GM19043 (cell line): ENCODE measurements at regions not wholly inside any gene's neighbourhood (a gene's known extent, or its start where the extent isn't known, plus 50 kb on each side); places are given as distances from the start of the nearest gene placed in this dataset.
"Not testable (repeated sequence)": the region's sequence is repeated elsewhere in the genome, so short reads cannot be mapped to it uniquely, and the experiment has no call there.

Source experiments
- ATAC-seq: cut with Tn5 transposase; IDR thresholded peaks from one replicate; pipeline ENCODE4 v1.9.1; 2021; ENCODE audit warnings: low read depth; ENCODE audit not compliant: unreplicated experiment

DNA sequence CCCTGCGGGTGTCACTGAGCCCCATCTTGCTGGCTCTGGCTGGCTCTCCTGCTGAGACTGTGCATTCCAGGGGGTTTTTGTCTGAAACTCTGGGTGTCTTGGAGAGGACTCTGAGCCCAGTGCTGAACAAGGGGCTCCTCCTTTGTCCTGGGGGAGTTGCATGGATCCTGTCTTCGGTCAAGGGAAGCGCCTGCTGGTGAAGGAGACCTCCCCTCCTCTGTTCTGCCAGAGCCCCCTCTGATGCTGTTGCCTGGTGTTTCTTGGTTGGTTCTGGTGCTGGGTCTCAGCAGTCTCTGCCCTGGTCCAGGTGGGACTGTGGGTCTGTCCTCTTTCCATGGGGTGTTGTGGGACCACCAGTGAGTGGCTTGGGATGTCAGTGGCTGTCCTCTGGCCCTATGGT lies 380.9 kb downstream of the TMEM121 start:
- ATAC-seq, result no peak

DNA sequence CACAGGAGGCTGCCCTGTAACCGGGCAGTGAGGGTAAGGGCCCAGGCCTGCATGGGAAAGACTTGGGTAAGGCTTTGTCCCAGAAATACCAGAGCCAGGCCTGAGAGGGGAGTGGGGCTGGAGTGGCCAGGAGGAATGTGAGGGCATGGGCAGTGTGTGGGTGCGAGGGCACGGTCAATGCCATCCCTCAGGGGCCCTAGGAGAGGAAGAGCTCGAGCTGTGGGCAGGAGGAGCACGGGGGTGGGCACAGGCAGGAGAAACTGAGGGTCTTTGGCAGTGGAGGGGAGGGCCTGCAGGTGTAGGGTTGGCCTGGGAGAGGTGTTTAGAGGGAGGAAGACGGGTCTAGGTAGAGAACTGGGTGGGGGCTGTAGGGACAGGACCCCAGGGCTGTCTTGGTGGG lies 381.6 kb downstream of the TMEM121 start:
- no peak for ATAC-seq

DNA sequence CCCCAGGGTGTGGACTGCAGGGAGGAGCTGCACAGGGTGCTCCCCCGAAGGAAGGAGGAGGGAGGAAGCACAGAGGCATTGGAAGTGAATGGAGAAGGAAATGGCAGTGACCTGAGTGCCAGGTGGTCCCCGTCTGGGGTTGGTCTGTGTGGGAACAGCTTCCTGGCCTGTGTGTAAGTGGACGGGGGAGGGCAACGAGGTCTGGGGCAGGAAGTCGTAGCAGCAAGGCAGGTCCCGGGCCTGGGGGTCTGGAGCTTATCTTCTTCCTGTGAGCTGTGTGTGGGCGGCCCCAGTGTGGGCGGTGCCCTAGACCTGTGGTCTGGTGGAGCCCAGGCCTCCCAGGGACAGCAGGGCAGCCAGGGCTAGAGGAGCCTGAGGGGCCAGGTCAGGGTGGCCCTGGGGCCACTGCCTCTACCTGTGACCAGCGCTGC lies 382.1 kb downstream of the TMEM121 start:
- no peak for ATAC-seq

DNA sequence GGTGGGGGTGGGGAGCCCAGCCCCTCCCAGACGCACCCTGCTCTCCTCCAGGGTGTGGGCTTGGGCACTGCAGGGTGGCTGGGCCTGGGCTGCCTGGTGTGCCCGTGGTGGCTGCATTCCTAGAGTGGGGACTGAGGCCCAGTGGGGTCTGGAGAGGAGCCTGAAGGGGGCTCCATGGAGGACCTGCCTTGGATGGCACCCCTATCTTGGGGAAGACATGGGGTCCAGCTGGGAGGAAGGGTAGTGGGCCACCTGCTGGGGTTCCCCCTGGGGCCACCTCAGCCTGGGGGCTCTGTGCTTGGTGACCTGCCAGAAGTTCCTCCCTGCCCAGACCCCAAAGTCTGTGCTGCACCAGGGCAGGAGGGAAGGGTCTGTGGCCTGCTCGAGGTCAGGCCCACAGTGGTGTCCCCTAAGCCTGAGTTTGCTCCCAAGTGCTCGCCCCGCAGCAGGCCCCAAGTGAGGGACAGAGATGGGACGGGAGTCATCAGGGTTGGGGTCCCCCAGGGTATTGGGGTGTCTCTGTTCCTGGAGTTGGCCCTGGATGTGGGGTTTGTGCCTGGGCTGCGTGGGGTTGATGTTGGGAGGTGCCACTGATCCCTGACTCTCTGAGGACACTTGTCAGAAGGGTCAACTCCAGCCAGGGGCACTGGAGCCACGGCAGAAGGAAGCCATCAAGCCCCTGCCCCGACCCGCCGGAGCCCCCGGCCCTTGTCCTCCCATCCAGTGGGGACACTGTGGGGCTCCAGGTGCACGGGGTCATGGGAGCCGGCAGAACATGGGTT lies 382.9 kb downstream of the TMEM121 start:
- no peak for ATAC-seq

DNA sequence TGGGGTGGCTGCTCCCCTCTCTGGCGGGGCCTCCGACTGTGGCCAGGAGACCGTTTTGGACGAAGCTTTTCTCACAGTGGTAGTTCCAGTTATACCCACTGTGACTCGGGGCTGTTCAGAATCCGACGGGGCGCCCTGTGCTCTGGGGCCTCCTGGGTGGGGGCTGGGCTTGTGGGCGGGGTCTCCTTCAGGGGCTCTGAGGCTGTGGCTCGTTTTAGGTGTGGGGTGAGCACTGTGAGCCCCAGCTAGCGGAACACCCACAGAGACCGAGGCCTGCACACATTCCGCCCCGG lies 383.4 kb downstream of the TMEM121 start:
- not testable (repeated sequence) for ATAC-seq

DNA sequence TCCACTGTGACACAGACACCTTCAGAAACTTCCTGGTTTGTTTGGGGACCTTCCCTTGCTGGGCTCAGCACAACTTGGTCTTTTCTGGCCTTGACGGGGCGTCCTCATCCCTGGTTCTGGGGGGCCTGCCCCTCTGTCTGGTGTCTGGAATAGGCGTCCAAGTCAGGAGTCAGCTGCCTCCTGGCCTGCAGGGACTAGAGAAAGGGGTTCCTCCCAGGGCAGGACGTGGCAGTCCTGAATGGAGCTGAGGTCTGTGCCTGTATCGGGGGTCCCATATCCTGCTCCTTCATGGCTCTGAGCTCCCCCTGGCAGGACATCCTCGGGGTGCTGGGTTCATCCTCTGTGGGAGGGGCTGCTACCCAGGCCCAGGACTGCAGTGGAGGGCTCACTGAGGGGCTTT lies 384.0 kb downstream of the TMEM121 start:
- ATAC-seq, result no peak

DNA sequence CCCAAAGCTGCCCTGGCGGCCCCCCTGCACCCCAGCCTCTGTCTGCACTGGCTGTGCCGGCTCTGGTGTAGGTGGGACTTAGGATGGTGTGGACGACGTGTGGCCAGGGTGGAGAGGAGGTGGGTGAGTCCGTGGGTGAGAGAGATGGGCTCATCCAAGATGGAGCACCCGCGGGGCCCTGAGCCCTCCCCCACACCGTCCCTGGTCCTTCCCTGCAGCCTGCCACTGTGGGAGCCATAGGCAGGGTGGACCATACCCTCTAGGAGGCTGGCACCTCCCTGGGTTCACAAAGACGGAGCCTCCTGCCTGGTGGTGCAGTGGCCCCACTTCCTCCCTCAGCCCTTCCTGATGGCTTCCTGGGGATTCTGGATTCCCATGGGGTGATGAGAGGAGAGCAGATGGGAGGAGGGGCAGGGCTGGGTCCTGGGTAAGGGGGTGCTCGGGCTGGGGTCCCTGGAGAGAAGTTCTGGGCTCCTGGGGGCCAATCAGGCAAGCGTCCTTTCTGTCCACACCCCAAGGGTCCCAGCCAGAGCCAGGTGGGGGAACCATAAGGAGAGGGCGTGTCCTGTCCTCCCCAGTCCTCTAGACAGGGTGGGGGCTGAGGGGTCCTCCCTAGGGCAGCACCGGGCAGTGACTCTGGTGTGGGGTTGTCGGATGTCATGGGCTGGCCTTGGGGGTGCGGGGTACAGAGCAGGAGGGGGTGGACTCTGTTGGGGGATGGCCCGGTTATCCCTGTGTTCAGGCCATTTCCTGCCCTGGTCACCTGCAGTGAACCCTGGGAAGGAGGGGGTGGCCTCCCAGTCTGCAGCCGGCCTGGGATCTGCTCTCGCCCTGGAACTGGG lies 384.8 kb downstream of the TMEM121 start:
- no peak for ATAC-seq

DNA sequence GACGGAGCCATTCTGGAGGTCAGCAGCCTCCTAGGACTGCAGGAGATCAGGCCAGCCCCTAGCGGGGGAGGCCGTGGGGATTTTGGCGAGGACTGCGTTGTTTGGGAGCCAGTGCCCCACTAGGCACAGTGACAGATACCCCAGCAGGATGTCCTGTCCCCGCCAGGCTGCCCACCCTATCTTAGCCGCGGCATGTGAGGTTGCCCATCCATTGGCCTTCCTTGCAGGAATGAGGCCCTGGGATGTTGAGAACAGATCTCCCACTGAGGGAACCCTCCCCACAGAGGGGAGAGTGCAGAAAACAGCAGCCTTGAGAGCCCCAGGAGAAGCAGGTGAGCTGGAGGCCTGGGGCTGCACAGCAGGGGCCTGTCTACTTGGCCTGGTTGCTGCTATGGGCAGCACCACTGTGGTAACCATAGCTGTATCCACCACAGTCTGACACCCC lies 385.5 kb downstream of the TMEM121 start:
- not testable (repeated sequence) for ATAC-seq

DNA sequence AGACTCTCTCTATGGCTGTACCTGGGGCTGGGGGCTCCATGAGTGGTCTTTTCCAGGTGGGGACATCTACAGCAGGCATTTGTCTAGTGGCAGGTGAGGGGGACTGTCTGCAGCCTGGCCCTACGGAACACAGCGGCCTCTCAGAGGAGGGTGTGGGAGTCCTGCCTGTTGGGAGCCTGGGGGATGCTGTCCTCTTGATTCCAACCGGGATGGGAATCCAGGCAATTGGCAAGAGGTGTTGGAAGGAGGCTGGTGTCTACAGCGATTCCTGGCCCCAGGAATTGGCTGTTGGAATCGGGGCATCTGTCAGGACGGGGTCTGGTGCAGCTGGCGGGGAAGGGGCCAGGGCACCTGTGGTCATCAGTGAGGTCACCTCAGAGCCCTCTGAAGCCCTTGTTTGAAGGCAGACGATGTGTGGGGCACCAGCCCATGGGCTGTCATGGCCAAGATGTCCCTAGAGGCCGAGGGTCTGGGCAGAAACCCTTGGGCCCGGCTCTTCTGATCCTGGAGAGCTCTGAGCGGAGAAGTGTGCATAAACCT lies 386.3 kb downstream of the TMEM121 start:
- no peak for ATAC-seq

DNA sequence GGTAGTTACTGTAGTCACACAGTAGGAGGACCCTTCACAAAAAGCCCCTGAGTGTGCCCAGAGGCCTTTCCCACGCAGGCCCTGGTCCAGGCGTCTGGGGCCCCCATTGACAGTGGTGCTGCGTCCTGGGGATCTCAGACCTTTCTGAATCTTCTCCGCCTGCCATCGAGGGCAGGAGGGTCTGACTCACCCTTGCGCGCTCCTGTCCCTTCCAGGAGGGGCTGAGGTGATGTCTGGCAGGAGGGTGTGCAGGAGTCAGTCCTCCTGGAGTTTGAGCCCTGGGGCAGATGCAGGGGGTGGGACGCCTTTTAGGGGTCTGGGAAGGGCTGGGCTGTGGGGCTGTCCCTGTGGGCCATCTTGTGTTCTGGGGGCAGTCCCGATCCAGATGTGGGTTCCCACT lies 386.8 kb downstream of the TMEM121 start:
- no peak for ATAC-seq

DNA sequence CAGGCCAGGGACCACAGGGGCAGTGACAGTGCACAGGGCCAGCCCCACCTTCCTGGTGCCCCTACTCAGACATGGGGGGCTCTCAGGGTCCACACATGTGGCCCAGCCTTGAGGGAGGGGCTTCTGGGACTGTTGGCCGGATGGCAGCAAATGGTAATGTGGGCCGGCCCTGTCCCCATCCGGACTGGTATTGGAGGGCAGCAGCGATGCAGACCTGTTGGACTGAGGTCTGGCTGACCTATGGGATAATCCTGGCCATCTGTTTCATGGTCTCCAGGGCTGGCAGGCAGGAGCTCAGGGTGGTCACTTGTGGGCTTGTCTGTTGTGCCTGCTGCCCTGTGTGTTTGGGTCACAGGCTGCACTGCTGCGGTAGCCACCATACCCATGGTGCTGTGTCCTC lies 387.5 kb downstream of the TMEM121 start:
- ATAC-seq, result no peak

DNA sequence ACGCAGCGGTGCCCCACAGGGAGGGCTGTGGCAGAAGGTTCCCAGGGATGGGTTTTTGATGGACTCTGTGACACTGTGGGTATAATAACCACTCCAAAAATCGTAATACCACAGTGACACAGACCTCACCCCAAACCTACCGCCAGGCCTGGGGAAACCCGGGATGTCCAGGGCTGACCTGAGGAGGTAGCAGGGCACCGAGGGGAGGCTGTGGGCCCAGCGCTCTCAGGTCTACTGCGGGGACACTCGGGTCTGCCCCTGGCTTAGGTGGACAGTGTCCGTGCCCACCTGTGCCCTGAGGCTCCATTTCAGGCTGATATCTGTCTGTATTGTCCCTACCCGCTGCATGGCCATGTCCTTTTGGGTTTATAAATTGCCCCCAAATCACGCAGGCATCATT lies 387.9 kb downstream of the TMEM121 start:
- not testable (repeated sequence) for ATAC-seq

DNA sequence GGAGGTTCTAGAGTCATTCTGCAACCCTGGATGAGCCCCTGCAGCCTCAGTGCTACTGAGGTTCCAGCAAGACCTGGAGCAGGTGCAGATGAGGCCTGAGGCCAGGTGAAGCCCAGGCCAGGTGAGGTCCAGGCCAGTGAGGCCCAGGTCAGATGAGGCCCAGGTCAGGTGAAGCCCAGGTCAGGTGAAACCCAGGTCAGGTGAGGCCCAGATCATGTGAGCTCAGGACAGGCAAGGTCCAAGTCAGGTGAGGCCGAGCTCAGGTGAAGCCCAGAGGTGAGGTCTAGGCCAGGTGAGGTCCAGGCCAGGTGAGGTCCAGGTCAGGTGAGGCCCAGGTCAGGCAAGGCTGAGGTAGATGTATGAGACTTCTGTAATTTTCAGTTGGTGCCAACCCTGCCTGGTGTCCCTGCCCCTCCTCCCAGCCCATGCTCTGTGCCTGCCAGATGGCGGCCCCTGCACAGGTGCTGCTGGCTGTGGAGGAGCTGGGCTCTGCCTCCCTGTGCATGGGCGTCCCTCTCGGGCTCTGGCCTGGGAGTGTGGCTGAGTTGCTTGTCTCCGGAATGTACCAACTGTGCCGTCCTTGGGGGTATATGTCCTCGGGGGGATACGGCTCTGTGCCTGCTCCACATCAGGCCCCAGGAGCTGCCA lies 388.5 kb downstream of the TMEM121 start:
- no peak for ATAC-seq

DNA sequence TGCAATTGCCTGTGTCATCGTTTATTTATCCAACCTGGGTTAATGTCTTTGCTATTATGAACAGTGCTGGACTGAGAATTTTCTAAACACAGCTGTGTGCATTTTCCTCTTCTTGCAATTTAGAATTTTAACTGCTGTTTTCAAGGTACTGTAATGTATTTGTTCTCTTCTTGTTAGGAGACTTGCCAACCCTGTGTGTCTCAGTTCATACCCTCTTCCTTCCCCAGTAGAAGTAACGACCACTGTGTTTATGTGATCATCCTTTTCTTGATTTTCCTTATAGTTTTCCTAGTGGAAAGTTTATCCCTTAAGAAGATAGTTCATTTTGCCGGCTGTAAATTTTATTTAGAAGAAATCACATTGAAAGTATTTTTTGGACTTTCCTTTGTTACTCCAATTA lies 389.2 kb downstream of the TMEM121 start:
- not testable (repeated sequence) for ATAC-seq

DNA sequence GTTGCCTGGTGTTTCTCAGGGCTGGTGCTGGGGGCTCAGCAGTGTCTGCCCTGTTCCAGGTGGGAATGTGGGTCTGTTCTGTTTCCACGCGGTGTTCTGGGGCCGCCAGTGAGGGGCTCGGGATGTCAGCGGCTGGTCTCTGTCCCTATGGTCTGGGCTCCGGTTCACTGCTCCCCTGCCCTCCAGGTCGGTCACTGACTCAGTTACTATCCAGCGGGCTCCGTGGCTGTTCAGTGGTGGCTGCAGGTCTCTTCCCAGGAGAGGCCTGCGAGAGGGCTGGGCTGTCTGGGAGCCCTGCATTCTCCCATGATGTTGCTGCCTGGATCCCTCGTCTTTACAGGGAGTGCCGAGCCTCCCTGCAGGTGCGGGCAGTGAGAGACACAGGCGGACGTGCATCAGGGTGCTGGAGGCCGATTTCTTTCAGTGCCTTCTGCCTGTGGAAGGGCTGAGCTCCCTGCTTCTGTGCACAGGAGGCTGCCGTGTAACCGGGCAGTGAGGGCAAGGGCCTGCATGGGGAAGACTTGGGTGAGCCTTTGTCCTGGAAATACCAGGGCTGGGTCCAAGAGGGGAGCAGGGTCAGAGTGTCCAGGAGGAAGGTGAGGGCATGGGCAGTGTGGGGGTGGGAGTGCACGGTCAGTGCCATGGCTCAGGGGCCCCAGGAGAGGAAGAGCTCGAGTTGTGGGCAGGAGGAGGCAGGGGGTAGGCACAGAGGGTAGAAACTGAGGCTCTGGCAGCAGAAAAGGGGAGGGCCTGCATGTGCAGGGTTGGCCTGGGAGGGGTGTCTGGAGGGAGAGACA lies 391.0 kb downstream of the TMEM121 start:
- ATAC-seq, result not testable (repeated sequence)

DNA sequence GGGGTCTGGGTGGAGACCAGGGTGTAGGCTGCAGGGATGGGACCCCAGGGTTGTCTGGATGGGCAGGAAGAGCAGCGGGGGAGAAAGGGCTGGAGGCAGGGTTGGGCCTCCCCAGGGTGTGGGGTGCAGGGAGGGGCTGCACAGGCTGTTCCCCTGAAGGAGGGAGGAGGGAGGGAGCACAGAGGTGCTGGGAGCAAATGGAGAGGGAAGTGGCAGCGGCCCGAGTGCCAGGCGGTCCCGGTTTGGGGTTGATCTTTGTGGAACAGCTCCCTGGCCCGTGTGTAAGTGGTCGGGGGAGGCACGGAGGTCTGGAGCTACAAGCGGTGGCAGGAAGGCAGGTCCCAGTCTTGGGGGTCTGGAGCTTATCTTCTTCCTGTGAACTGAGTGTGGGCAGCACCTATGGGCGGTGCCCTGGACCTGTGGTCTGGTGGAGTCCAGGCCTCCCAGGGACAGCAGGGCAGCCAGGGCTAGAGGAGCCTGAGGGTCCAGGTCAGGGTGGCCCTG lies 391.6 kb downstream of the TMEM121 start:
- no peak for ATAC-seq

DNA sequence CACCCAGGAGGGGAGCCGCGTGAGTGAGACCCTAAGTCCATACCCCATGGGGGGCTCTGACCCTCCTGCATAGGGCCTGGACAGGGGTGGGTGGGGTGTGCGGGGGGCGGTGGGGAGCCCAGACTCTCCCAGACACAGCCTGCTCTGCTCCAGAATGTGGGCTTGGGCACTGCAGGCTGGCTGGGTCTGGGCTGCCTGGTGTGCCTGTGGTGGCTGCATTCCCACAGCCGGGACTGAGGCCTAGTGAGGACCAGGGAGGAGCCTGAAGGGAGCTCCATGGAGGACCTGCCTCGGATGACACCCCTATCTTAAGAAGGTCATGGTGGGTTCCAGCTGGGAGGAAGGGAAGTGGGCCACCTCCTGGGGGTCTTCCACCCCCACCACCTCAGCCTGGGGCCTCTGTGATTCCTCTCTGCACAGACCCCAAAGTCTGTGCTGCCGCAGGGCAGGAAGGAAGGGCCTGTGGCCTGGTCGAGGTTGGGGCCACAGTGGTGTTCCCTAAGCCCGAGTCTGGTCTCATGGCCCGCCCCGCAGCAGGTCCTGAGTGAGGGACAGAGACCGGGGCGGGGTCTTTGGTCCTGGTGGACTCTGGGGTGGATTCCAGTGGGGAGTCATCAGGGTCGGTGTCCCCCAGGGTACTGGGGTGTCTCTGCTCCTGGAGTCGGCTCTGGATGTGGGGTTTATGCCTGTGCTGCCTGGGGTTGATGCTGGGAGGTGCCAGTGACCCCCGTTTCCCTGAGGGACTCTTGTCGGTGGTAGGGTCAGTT lies 392.3 kb downstream of the TMEM121 start:
- no peak for ATAC-seq

DNA sequence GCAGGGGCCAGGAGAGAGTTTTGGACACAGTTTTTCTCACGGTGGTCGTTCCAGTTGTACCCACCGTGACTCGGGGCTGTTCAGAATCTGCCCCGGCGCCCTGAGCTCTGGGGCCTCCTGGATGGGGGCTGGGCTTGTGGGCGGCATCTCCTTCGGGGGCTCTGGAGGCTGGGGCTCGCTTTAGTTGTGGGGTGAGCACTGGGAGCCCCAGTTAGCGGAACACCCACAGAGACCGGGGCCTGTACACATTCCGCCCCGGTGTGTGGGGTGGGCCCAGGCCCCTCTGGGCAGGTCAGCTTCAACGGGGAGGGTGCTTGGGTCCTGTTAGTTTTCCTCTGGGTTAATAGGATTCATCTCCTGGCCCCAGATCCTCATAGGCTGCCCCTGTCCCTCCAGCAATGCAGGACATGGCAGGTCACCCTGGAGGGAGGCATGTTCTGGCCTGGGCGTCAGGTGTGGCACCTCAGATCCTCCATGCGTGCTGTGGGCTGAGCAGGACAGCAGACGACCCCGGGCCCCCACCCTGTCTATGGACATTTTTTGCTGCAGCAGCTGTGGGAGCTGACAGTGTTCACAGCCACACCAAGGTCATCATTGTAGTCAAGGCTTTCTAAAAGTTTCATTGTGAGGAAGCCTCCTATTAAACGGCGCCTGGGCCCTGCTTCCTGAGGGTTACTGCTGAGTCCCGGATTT lies 393.2 kb downstream of the TMEM121 start:
- ATAC-seq, result no peak

DNA sequence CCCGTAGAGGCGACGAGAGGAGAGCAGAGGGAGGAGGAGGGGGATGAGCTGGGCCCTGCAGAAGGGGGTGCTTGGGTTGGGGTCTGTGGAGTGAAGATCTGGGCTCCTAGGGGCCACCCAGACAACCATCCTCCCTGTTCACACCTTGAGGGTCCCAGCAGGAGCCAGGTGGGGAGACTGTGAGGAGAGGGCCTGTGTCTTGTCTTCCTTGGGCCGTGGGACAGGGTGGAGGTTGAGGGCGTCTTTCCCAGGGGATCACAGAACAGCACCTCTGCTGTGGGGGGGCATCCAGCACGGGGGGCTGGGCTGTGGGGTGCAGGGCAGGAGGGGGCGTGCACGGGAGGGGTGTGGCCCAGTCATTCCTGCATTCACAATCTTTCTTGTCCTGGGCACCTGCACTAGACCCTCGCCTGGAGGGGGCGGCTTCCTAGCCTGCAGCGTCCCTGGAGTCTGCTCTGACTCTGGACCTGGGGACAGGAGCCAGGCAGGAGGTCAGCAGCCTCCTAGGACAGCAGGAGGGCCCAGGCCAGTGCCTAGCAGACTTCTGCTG lies 393.8 kb downstream of the TMEM121 start:
- ATAC-seq, result not testable (repeated sequence)
